Adipocyte (in vitro differentiated cells): ENCODE measurements at regions not wholly inside any gene's neighbourhood (a gene's known extent, or its start where the extent isn't known, plus 50 kb on each side); places are given as distances from the start of the nearest gene placed in this dataset.
"Not testable (repeated sequence)": the region's sequence is repeated elsewhere in the genome, so short reads cannot be mapped to it uniquely, and the experiment has no call there.

ENCODE experiments used
- DNase-seq: peaks from one replicate; pipeline ENCODE4 v3.0.0-alpha.2; 2015; ENCODE audit warnings: low read depth
- H3K27me3 ChIP-seq: replicated peaks from 2 replicates; pipeline ENCODE4 v1.7.0; 2013; ENCODE audit warnings: mild to moderate bottlenecking, low read length, moderate library complexity; ENCODE audit not compliant: control insufficient read depth, insufficient read depth
- H3K36me3 ChIP-seq: 2 replicates; pipeline ENCODE4 v1.7.0; 2013; ENCODE audit warnings: low read length, mild to moderate bottlenecking, moderate library complexity; ENCODE audit not compliant: control insufficient read depth, insufficient read depth, severe bottlenecking
- H3K4me1 ChIP-seq: 2 replicates; pipeline ENCODE4 v1.7.0; 2013; ENCODE audit warnings: mild to moderate bottlenecking, low read length, moderate library complexity; ENCODE audit not compliant: control insufficient read depth, insufficient read depth
- H3K4me3 ChIP-seq: 2 replicates; pipeline ENCODE4 v1.7.0; 2013; ENCODE audit warnings: mild to moderate bottlenecking, low read length, moderate library complexity
- H3K9ac ChIP-seq: 2 replicates; pipeline ENCODE4 v1.7.0; 2013; ENCODE audit warnings: mild to moderate bottlenecking, low read length, moderate library complexity
- H3K9me3 ChIP-seq: 2 replicates; pipeline ENCODE4 v1.7.0; 2013; ENCODE audit warnings: mild to moderate bottlenecking, low read length, moderate library complexity; ENCODE audit not compliant: control insufficient read depth

GRCh38 chr5:44542470-44542869 lies 153.2 kb upstream of the FGF10 start:
- no peak for DNase-seq
- no peak overlapping the region for H3K4me3 ChIP-seq
- no peak overlapping the region for H3K9ac ChIP-seq
- no peaks in the 10 kb centered on the region for H3K27me3 ChIP-seq
- H3K36me3 ChIP-seq = no peaks in the 10 kb centered on the region
- H3K9me3 ChIP-seq = no peaks in the 10 kb centered on the region
- H3K4me1 ChIP-seq = peaks cover 25% of the 10 kb centered on the region

DNA sequence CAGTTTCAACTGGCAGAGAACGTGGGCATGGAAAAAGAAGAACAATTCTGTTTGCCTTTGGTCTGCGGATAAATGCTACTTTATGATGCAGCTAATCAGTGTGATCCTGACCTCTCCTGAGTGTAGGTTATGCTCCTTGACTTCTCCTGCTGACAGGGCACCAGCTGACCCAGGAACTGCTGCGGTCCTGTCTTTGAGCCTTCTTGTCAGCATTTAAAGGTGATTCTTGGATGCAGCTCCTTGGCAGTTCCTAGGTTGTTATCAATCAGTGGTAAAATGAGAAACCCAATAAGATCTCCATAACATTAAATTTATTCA lies 150.3 kb upstream of the FGF10 start:
- Histone ChIP-seq H3K27me3 (no peaks in the 10 kb centered on the region), H3K9ac (no peak overlapping the region), H3K4me3 (no peak overlapping the region), H3K9me3 (no peaks in the 10 kb centered on the region), H3K36me3 (no peaks in the 10 kb centered on the region), H3K4me1 (peaks cover 13% of the 10 kb centered on the region)
- no peak for DNase-seq

DNA sequence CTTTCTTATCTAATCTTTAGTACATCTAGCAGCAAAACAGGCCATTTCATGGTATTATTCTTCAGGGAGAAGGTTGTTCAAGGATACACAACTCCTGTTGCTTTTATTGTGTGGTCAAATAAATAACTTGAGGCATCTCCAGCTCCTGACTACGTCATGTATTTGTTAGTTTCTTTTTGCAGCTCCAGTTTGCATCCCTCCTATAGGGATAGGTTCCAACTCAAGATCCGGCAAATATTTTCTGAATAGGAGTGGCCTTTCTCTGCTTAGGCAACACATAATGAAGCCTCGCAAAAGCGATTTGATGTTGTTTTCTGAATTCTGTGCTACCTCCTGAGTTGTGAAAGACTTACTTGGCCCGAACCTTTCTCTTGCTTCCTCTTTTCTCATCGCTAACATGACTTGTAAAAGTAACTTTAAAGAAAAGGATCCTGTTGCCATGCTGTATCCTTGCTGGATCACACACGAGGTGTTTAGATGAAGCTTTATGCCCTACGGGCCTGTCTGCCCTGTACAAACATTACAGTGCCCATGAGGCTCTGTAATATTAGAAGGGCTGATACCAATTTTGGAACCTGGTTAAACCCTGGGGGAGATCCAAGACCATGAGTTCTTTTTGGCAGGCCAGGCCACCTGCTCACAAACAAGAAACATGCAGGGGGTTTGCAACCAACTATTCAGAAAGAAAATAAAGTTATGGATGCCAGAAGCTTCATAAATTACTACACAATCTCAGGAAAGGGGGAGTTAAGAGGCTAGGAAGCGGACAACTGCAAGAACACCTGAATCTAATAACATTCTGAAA lies 149.8 kb upstream of the FGF10 start:
- DNase-seq = peak; percentile 8
- Histone ChIP-seq H3K4me1 (peaks cover 13% of the 10 kb centered on the region), H3K9ac (peak overlapping the region; percentile 7), H3K36me3 (no peaks in the 10 kb centered on the region), H3K9me3 (no peaks in the 10 kb centered on the region), H3K27me3 (no peaks in the 10 kb centered on the region), H3K4me3 (peak overlapping the region; percentile 18)

DNA sequence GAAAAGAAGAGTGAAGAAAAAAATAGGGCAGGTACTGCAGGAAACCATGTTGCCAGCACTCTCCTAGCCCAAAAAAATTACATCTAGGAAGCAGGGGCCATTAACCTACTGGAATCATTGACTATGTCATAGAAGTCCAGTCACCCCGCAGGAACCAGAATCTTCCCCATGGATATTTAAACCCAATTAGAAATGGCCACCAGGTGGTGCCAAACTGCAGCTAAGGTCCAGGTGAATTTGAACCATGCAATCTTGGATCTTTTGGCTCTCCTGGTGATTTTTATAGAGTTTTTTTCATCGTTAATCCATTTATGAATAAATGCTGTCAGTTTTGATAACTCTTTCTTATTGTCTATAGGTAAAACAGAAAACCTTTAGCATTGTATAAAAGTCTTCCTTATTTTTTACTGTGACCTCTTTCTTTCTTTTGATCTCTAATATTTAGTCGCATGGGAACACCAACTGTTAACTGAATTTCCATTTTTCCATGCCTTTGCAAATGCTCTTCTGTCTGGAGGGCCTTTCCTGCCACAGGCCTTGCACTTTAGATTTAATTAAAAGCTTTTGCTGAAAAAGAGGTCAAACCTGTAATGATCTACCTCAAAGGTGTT lies 147.5 kb upstream of the FGF10 start:
- Histone ChIP-seq H3K27me3 (no peaks in the 10 kb centered on the region), H3K9me3 (no peaks in the 10 kb centered on the region), H3K4me3 (no peak overlapping the region), H3K36me3 (no peaks in the 10 kb centered on the region), H3K9ac (no peak overlapping the region), H3K4me1 (peaks cover 22% of the 10 kb centered on the region)
- peak; percentile 43 for DNase-seq

- no peak overlapping the region for H3K4me3 ChIP-seq
- no peak for DNase-seq
- no peaks in the 10 kb centered on the region for H3K36me3 ChIP-seq
- H3K9me3 ChIP-seq = no peaks in the 10 kb centered on the region
- no peaks in the 10 kb centered on the region for H3K27me3 ChIP-seq
- H3K9ac ChIP-seq = no peak overlapping the region
- H3K4me1 ChIP-seq = peaks cover 22% of the 10 kb centered on the region
Observed at GRCh38 chr5:44535621-44536020, 146.4 kb upstream of the FGF10 start.

- no peaks in the 10 kb centered on the region for H3K27me3 ChIP-seq
- no peaks in the 10 kb centered on the region for H3K9me3 ChIP-seq
- no peak overlapping the region for H3K9ac ChIP-seq
- no peak for DNase-seq
- no peaks in the 10 kb centered on the region for H3K36me3 ChIP-seq
- no peak overlapping the region for H3K4me3 ChIP-seq
- peaks cover 10% of the 10 kb centered on the region for H3K4me1 ChIP-seq
Observed at GRCh38 chr5:44532981-44533380, 143.8 kb upstream of the FGF10 start.

DNA sequence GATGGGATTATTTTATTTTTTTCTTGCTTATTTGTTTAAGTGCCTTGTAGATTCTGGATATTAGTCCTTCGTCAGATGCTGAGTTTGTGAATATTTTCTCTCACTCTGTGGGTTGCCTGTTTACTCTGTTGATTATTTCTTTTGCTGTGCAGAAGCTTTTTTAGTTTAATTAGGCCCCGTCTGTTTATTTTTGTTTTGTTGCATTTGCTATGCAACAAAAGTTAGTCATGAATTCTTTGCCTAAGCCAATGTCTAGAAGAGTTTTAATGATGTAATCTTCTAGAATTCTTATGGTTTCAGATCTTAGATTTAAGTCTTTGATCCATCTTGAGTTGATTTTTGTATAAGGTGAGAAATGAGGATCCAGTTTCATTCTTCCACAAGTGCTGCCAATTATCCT lies 142.5 kb upstream of the FGF10 start:
- not testable (repeated sequence) for H3K9me3 ChIP-seq, H3K4me3 ChIP-seq, H3K9ac ChIP-seq, DNase-seq, H3K4me1 ChIP-seq, H3K27me3 ChIP-seq, H3K36me3 ChIP-seq

DNA sequence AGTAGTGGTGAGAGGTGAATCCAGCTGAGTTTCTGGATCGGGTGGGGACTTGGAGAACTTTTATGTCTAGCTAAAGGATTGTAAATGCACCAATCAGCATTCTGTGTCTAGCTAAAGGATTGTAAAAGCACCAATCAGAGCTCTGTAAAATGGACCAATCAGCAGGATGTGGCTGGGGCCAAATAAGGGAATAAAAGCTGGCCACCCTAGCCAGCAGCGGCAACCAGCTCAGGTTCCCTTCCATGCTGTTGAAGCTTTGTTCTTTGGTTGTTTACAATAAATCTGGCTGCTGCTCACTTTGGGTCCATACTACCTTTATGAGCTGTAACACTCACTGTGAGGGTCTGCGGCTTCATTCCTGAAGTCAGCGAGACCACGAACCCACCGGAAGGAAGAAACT lies 141.6 kb upstream of the FGF10 start:
- H3K4me1 ChIP-seq, H3K4me3 ChIP-seq, DNase-seq, H3K9me3 ChIP-seq, H3K9ac ChIP-seq, H3K27me3 ChIP-seq, H3K36me3 ChIP-seq: not testable (repeated sequence)

DNA sequence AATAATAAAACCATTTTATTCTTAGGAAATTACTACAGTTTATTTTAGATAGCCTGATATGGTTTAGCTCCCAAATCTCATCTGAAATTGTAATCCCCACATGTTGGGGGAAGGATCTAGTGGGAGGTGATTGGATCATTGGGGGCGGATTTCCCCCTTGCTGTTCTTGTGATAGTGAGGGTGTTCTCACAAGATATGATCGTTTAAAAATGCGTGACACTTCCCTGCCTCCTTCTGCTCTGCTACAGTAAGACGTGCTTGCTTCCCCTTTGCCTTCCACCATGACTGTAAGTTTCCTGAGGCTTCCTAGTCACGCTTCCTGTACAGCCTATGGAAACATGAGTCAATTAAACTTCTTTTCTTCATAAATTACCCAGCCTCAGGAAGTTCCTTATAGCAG lies 122.4 kb upstream of the FGF10 start:
- no peaks in the 10 kb centered on the region for H3K27me3 ChIP-seq
- no peak overlapping the region for H3K9ac ChIP-seq
- no peaks in the 10 kb centered on the region for H3K9me3 ChIP-seq
- DNase-seq = no peak
- H3K36me3 ChIP-seq = no peaks in the 10 kb centered on the region
- no peak overlapping the region for H3K4me3 ChIP-seq
- H3K4me1 ChIP-seq = peaks cover 18% of the 10 kb centered on the region

- Histone ChIP-seq H3K27me3 (no peaks in the 10 kb centered on the region), H3K9me3 (no peaks in the 10 kb centered on the region), H3K4me1 (no peaks in the 10 kb centered on the region), H3K4me3 (no peak overlapping the region), H3K36me3 (no peaks in the 10 kb centered on the region), H3K9ac (no peak overlapping the region)
- DNase-seq = no peak
Observed at GRCh38 chr5:44506561-44506960, 117.3 kb upstream of the FGF10 start.

GRCh38 chr5:44499381-44499780 lies 110.2 kb upstream of the FGF10 start:
- H3K27me3 ChIP-seq = no peaks in the 10 kb centered on the region
- no peaks in the 10 kb centered on the region for H3K4me1 ChIP-seq
- no peak overlapping the region for H3K9ac ChIP-seq
- H3K36me3 ChIP-seq = no peaks in the 10 kb centered on the region
- no peak overlapping the region for H3K4me3 ChIP-seq
- no peak for DNase-seq
- H3K9me3 ChIP-seq = no peaks in the 10 kb centered on the region

DNA sequence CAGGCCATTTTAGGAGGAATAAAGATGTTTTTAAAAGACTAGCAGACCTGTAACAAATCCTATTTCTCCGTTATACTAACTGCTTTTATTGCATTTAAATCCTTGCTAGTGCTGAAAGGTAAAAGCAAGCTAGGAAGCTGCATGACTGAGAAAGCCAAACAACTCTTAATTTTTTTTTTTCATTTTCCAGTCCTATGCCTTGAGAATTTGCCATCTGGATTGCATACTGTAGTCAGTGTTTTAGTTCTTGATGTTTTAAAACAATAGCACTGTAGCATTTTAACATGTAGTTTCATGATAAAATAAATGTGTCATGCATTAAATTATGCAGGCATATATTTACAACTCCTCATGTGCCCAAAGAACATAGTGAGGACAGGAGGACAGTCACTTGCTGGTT lies 108.4 kb upstream of the FGF10 start:
- Histone ChIP-seq H3K4me1 (no peaks in the 10 kb centered on the region), H3K9ac (no peak overlapping the region), H3K27me3 (no peaks in the 10 kb centered on the region), H3K9me3 (no peaks in the 10 kb centered on the region), H3K36me3 (no peaks in the 10 kb centered on the region), H3K4me3 (no peak overlapping the region)
- no peak for DNase-seq
